HG02571 (cell line): ENCODE measurements at regions not wholly inside any gene's neighbourhood (a gene's known extent, or its start where the extent isn't known, plus 50 kb on each side); places are given as distances from the start of the nearest gene placed in this dataset.
"Not testable (repeated sequence)": the region's sequence is repeated elsewhere in the genome, so short reads cannot be mapped to it uniquely, and the experiment has no call there.

Source experiments
- ATAC-seq: cut with Tn5 transposase; IDR thresholded peaks from one replicate; pipeline ENCODE4 v1.9.1; 2021; ENCODE audit warnings: mild to moderate bottlenecking, moderate library complexity; ENCODE audit not compliant: unreplicated experiment

DNA sequence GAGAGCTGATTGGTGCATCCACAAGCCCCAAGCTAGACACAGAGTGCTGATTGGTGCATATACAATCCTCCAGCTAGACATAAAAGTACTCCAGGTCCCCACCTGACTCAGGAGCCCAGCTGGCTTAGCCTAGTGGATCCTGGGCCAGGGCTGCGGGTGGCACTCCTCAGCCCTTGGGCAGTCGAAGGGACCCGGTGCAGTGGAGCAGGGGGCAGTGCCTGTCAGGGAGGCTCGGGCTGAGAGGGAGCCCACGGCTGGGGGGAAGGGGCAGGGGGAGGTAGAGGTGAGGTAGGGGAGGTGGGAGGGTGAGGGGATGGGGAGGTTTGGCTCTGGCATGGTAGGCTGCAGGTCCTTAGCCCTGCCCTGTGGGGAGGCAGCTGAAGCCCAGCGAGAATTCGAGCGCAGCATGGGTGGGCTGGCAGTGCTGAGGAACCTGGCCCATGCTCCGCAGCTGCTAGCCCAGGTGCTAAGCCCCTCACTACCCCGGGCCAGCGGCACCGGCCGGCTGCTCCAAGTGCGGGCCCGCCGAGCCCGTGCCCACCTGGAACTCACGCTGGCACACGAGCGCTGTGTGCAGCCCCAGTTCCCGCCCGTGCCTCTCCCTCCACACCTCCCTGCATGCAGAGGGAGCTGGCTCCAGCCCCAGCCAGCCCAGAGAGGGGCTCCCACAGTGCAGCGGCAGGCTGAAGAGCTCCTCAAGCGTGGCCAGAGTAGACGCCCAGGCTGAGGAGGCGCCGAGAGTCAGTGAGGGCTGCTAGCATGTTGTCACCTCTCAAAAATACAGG is 742.8 kb downstream of the FAM181B start:
- ATAC-seq: no peak

GRCh38 chr11:81989093-81989492 is 744.6 kb downstream of the FAM181B start:
- ATAC-seq: no peak

GRCh38 chr11:81987829-81988472 is 745.7 kb downstream of the FAM181B start:
- ATAC-seq: peak; percentile 72

DNA sequence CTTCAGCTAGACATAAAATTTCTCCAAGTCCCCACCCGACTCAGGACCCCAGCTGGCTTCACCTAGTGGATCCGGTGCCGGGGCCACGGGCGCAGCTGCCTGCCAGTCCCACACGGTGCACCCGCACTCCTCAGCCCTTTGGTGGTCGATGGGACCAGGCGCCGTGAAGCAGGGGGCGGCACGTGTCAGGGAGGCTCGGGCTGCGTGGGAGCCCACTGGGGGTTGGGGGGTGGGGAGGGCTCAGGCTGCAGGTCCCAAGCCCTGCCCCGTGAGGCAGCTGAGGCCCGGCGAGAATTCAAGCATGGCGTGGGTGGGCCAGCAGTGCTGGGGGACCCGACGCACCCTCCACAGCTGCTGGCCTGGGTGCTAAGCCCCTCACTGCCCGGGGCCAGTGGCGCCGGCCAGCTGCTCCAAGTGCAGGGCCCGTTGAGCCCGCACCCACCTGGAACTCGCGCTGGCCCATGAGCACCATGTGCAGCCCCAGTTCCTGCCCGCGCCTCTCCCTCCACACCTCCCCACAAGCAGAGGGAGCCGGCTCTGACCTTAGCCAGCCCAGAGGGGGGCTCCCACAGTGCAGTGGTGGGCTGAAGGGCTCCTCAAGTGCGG is 747.0 kb downstream of the FAM181B start:
- ATAC-seq: no peak

GRCh38 chr11:81979448-81979847 is 754.2 kb downstream of the FAM181B start:
- no peak for ATAC-seq

- no peak for ATAC-seq
These were observed 758.3 kb downstream of the FAM181B start for GRCh38 chr11:81975261-81975900.

GRCh38 chr11:81970886-81971285 is 762.8 kb downstream of the FAM181B start:
- ATAC-seq: no peak

DNA sequence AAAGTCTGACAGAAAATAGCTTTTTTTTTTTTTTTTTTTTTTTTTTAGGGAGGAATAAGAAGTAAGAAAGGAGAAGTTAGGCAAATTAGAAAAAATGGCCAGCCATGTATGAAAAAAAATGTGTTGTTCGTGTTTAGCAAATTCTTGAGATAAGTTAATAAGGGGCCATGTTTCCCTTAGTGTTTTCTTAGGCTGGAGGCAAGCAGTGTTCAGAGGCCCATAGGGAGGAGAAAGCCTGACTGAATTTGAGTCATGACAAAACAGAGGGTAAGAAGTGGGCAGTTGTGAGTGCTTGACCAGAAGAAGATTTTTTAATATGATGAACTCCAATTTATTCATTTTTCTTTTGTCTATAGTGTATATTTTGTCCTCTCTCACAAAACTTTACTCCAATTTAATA is 766.4 kb downstream of the FAM181B start:
- no peak for ATAC-seq

- no peak for ATAC-seq
These were observed 767.3 kb downstream of the FAM181B start for GRCh38 chr11:81966340-81966739.

DNA sequence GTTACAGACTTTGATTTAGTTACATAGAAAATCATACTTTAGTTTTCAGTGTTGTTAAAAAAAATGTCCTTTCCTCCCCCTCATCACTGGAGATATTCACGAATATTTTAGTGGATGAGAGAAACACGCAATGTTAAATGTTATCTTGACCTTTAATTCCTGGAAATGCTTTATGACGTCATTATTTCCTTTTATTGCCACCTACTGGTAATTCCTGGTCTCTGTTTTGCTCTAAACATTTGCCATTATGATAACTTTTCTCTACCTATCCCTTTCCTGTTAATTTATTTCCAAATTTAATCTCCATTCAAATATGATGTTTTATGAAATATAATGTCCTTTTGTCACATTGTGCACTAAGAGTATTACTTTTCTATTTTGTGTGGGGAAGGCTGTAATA is 770.6 kb downstream of the FAM181B start:
- ATAC-seq: no peak

GRCh38 chr11:81960443-81960842 is 773.2 kb downstream of the FAM181B start:
- ATAC-seq: no peak

GRCh38 chr11:81959341-81959740 is 774.3 kb downstream of the FAM181B start:
- no peak for ATAC-seq

DNA sequence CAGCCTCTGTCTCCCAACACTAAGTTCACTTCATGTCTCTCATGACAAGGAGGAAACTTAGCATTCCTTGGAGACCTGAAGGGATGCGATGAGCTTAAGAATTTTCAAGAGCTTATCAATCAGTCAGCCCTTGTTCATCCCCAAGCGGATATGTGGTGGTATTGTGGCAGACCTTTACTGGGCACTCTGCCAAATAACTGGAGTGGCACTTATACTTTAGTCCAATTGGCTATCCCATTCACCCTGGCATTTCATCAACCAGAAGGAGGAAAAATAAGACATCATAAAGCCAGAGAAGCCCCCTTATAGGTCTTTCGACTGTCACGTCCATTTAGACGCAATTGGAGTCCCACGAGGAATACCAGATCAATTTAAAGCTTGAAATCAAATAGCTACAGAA is 779.4 kb downstream of the FAM181B start:
- ATAC-seq: not testable (repeated sequence)

DNA sequence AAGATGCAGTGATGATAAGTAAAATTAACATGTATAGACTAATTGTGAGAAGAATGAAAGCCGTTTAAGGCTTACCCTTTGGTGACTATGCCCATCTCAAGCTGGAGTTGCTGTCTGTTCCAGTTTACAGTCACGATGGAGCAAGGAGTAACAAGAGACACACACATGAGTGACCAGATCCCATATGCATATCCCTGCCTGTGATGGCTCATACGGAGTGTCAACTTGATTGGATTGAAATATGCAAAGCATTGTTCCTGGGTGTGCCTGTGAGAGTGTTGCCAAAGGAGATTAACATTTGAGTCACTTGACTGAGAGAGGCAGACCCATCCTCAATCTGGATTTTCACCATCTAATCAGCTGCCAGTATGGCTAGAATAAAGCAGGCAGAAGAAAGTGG is 786.8 kb downstream of the FAM181B start:
- ATAC-seq: no peak

GRCh38 chr11:81942646-81943045 is 791.0 kb downstream of the FAM181B start:
- ATAC-seq: no peak

DNA sequence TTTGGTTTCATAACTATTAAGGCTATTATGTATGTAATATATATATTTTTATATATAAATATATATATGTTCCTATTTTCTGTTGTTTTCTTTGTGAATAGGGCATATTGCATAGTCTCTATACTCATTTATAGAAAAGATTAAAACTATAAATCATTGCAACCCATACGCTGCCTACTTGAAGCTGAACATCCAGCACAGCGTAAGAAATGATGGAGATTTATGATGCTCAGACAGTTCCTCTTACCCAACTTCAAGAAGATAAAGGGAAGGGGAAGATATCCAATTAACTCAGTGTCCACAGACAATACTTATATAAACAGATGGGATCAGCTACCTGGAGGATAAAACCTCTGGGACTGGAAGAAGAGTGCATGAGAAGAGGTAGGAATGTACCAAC is 791.7 kb downstream of the FAM181B start:
- ATAC-seq: no peak

DNA sequence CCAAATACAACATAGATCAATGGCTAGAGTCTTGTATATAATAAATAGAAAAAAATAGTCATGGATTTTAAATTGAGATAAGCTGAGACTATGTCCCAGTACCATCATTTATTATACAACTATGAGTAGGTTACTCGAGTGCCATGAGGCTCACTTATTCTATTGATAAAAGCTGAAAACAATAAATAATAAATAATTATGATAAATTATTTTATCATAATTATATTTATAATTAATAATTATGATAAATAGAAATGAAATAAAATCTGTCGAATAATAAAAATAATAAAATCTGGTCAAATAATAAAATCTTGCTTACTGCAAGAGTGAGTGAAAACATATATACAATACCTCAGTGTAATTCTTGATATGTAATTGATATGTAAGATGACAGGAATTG is 801.4 kb downstream of the FAM181B start:
- no peak for ATAC-seq

GRCh38 chr11:81920205-81920604 is 813.5 kb downstream of the FAM181B start:
- ATAC-seq: no peak

GRCh38 chr11:81916451-81916850 is 817.2 kb downstream of the FAM181B start:
- ATAC-seq: no peak

DNA sequence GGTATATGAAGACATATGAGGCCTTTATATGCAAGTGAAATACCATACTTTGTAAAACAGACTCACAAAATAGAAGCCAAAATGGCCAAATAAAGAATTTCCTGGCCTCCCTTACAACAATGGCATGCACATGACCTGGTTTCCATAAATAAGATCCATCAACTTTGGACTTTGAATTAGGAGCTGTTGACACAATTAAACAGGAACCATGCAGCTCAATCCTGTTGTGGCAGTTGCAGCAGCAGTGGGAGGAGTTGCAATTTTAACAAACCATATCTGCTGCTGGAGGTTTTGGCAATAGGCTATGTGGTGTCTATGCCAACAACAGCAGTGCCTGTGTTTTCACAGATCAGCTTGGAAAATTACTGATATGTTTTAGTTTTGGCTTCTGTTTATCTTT is 818.6 kb downstream of the FAM181B start:
- ATAC-seq: no peak

DNA sequence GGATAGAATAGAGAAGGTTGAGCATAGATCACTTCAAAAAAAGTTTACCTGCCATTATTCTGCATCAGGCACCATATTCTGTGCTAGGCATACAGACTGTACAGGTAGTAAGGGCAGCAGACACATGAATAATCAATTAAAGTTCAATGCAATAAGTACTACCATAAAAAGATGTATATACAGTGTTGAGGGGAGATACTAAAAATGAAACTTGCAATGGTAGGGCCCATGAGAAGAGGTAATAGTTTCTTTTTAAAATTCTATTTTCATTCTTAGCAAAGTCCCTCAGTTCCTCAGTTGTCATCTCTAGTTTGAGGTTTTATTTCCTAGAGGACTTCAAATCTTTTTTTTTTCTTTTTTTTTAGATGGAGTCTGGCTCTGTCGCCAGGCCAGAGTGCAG is 819.9 kb downstream of the FAM181B start:
- ATAC-seq: no peak

GRCh38 chr11:81907996-81908395 is 825.7 kb downstream of the FAM181B start:
- no peak for ATAC-seq
